K562 (cell line): ENCODE measurements at regions not wholly inside any gene's neighbourhood (a gene's known extent, or its start where the extent isn't known, plus 50 kb on each side); places are given as distances from the start of the nearest gene placed in this dataset.

Experiments used
- ATAC-seq: fragments of 200-7000 bp; cut with Tn5 transposase; 3 replicates; pipeline ENCODE4 v1.9.1; 2020; ENCODE audit warnings: moderate library complexity
- BruUV-seq: library from RNA; stranded (reverse); fragments of 400-500 nt; replicated peaks from 2 replicates; lab custom pipeline; 2021; lab: Mats Ljungman, UMichigan
- CTCF ChIA-PET: fragments of 300-600 bp; formaldehyde crosslinking; extraction: SDS; loops from one replicate; lab custom pipeline; 2021; ENCODE audit warnings: low intra/inter-chr PET ratio; lab: Yijun Ruan, JAX
- POLR2A ChIA-PET: fragments of 300-600, 350-650 bp; sonication (Branson Sonifier 250); formaldehyde crosslinking; extraction: SDS; loops from one replicate; lab custom pipeline; 2021; ENCODE audit warnings: antibody characterized with exemption, inconsistent platforms; lab: Yijun Ruan, JAX
- DNase-seq, 4 experiments: peaks; one replicate each; pipeline versions ENCODE4 v3.0.0 to v3.0.0-alpha.2; 2011 to 2018; ENCODE audit warnings: low spot score in 3 of 4, mixed read lengths in 3 of 4; ENCODE audit errors: extremely low read depth in 1 of 4
- FAIRE-seq: peaks from 2 replicates; lab custom pipeline; 2011; peaks lifted over from hg19 to GRCh38; lab: Jason Lieb, UNC
- H2AFZ ChIP-seq: 2 replicates; pipeline ENCODE4 v1.6.0; 2011; ENCODE audit warnings: low read depth, low read length, control low read depth, inconsistent platforms
- H3K27ac ChIP-seq: fragments of 200-600 bp; 3 replicates; pipeline ENCODE4 v1.8.0; 2011; ENCODE audit warnings: low read depth, mild to moderate bottlenecking, control low read depth, inconsistent platforms, low read length, moderate library complexity, mixed read lengths; ENCODE audit errors: extremely low read depth
- H3K27me3 ChIP-seq, 2 experiments: fragments of 300-600 bp in 1 of 2; 2 replicates in 1 of 2; 3 replicates in 1 of 2; pipeline versions ENCODE4 v1.6.0 to v1.8.0; 2011; ENCODE audit warnings: inconsistent platforms in 2 of 2, low read length in 2 of 2, mild to moderate bottlenecking in 1 of 2, mixed read lengths in 1 of 2, moderate library complexity in 1 of 2; ENCODE audit not compliant: control insufficient read depth in 2 of 2, insufficient read depth in 2 of 2
- H3K36me3 ChIP-seq: fragments of 300-600 bp; 3 replicates; pipeline ENCODE4 v1.8.0; 2011; ENCODE audit warnings: mild to moderate bottlenecking, low read length, inconsistent platforms; ENCODE audit not compliant: control insufficient read depth, insufficient read depth
- H3K4me1 ChIP-seq, 2 experiments: fragments of 200-600 bp in 1 of 2; replicated peaks in 1 of 2; 2 replicates in 1 of 2; 3 replicates in 1 of 2; pipeline versions ENCODE4 v1.5.1 to v1.8.0; 2011; ENCODE audit warnings: inconsistent platforms in 2 of 2, low read length in 2 of 2, mild to moderate bottlenecking in 1 of 2, mixed read lengths in 1 of 2, moderate library complexity in 1 of 2; ENCODE audit not compliant: control insufficient read depth in 2 of 2, insufficient read depth in 2 of 2
- H3K4me2 ChIP-seq: 2 replicates; pipeline ENCODE4 v1.6.1; 2011; ENCODE audit warnings: low read length, control low read depth, inconsistent platforms, mixed read lengths; ENCODE audit not compliant: insufficient read depth
- H3K4me3 ChIP-seq: fragments of 200-600 bp; sonication (generic), shearing (Covaris generic); 2 replicates; pipeline ENCODE4 v1.5.1; 2016; ENCODE audit warnings: control low read depth, inconsistent platforms
- H3K79me2 ChIP-seq: fragments of 200-600 bp; 3 replicates; pipeline ENCODE4 v1.8.0; 2011; ENCODE audit warnings: low read length, inconsistent platforms; ENCODE audit not compliant: control insufficient read depth, insufficient read depth
- H3K9ac ChIP-seq, 2 experiments: 2 replicates each; pipeline versions ENCODE4 v1.6.0 to v1.6.1; 2011; ENCODE audit warnings: low read depth in 2 of 2, low read length in 2 of 2, control low read depth in 1 of 2, inconsistent platforms in 1 of 2, mild to moderate bottlenecking in 1 of 2, mixed read lengths in 1 of 2; ENCODE audit not compliant: insufficient read depth in 1 of 2
- H3K9me1 ChIP-seq: one replicate; pipeline ENCODE4 v1.6.0; 2011; ENCODE audit warnings: inconsistent platforms, mild to moderate bottlenecking, low read length, moderate library complexity; ENCODE audit not compliant: control insufficient read depth, insufficient read depth
- H3K9me3 ChIP-seq: replicated peaks from 2 replicates; pipeline ENCODE4 v1.5.1; 2011; ENCODE audit warnings: low read depth, low read length, inconsistent platforms; ENCODE audit not compliant: control insufficient read depth, insufficient read depth
- H4K20me1 ChIP-seq: replicated peaks from 2 replicates; pipeline ENCODE4 v1.6.1; 2011; ENCODE audit warnings: low read length, inconsistent platforms, mixed read lengths; ENCODE audit not compliant: control insufficient read depth, insufficient read depth
- FOXA3 ChIP-seq, 2 experiments: fragments of 450-650 bp in 1 of 2; sonication (generic) in 1 of 2; formaldehyde crosslinking; IDR thresholded peaks in 1 of 2; conservative IDR thresholded peaks in 1 of 2; 2 replicates each; pipeline versions ENCODE4 v1.4.0 to v1.8.0; 2020 to 2022; ENCODE audit warnings: mild to moderate bottlenecking in 2 of 2, missing genetic modification reagents in 1 of 2
- FOXP1 ChIP-seq: sonication (generic); formaldehyde crosslinking; IDR thresholded peaks from 2 replicates; pipeline ENCODE4 v1.8.0; 2022; ENCODE audit warnings: mild to moderate bottlenecking, missing genetic modification reagents
- MGA ChIP-seq: fragments of 450-650 bp; IDR thresholded peaks from 2 replicates; pipeline ENCODE4 v1.6.1; 2016; ENCODE audit warnings: mild to moderate bottlenecking, moderate library complexity
- PRMT5 ChIP-seq: sonication (generic); formaldehyde crosslinking; IDR thresholded peaks from 2 replicates; pipeline ENCODE4 v1.5.0; 2020; ENCODE audit warnings: missing genetic modification reagents
- SMARCA4 ChIP-seq: fragments of 450-650 bp; IDR thresholded peaks from 2 replicates; pipeline ENCODE4 v1.6.1; 2016
- ZNF57 ChIP-seq: fragments of 450-650 bp; formaldehyde crosslinking; IDR thresholded peaks from 2 replicates; pipeline ENCODE4 v1.4.0; 2020; ENCODE audit warnings: mild to moderate bottlenecking, moderate library complexity
- ZNF583 ChIP-seq: fragments of 250-450 bp; sonication (Bioruptor Pico); IDR thresholded peaks from 2 replicates; pipeline ENCODE4 v1.4.0; 2020
- ZNF668 ChIP-seq: fragments of 250-450 bp; sonication (Bioruptor Pico); IDR thresholded peaks from 2 replicates; pipeline ENCODE4 v1.8.0; 2022; ENCODE audit warnings: mild to moderate bottlenecking, inconsistent platforms
- WGBS: fragments of 100-300 bp; shearing (Covaris generic); methylation state at CpG from one replicate; pipeline ENCODE4 v1.1.6; 2016; ENCODE audit warnings: low coverage, mixed read lengths; ENCODE audit not compliant: insufficient coverage; ENCODE audit errors: missing lambda C conversion rate; 5-methylcytosine and 5-hydroxymethylcytosine counted together
- in situ Hi-C: fragments of 300-500 bp; cut with MboI; formaldehyde crosslinking; loops from 4 replicates; pipeline ENCODE4 v1.15.0; 2018; ENCODE audit warnings: inconsistent platforms, mixed read lengths
- intact Hi-C: fragments of 100-400 bp; cut with micrococcal nuclease; formaldehyde crosslinking; loops from 2 replicates; pipeline ENCODE4 v1.14.2; 2022

- Histone ChIP-seq H4K20me1 (no peaks in the 10 kb centered on the region), H3K36me3 (no peaks in the 10 kb centered on the region), H3K79me2 (no peaks in the 10 kb centered on the region), H3K9me1 (no peaks in the 10 kb centered on the region), H3K9ac (no peak overlapping the region), H3K4me1 (no peaks in the 10 kb centered on the region), H3K4me3 (no peak overlapping the region), H2AFZ (no peak overlapping the region), H3K4me2 (no peak overlapping the region), H3K27me3 (no peaks in the 10 kb centered on the region; a peak in 1 of 5 replicates), H3K9me3 (no peaks in the 10 kb centered on the region; the same call in 1 of the 2 replicates), H3K27ac (no peak overlapping the region)
- BruUV-seq, result no TSS peak
- ChIA-PET POLR2A (no interaction called here), CTCF (no interaction called here)
- 0% methylated on average over 6 of the region's 6 CpGs for WGBS
- intact Hi-C loops (no loop called here), in situ Hi-C loops (no loop called here)
- DNase-seq (no peak), FAIRE-seq (no peak), ATAC-seq (no peak)
- no peak for TF ChIP-seq ZNF668 (CRISPR knock-in tag)
- no peak for TF ChIP-seq PRMT5
- no peak for TF ChIP-seq FOXA3 (CRISPR knock-in tag; conservative IDR thresholded peaks at IDR 0.05 in 1 of 2, IDR thresholded peaks at IDR 0.05 in 1 of 2)
- no peak for TF ChIP-seq FOXP1 (CRISPR knock-in tag)
- no peak for TF ChIP-seq ZNF57
- TF ChIP-seq ZNF583 (CRISPR knock-in tag), result no peak
- no peak for TF ChIP-seq MGA
- no peak for TF ChIP-seq SMARCA4
These were observed 66.1 kb downstream of the GADD45G start for GRCh38 chr9:89670801-89671434.
